Mucosa of gallbladder (tissue), 1 donor: ENCODE measurements at regions not wholly inside any gene's neighbourhood (a gene's known extent, or its start where the extent isn't known, plus 50 kb on each side); places are given as distances from the start of the nearest gene placed in this dataset.
"Not testable (repeated sequence)": the region's sequence is repeated elsewhere in the genome, so short reads cannot be mapped to it uniquely, and the experiment has no call there.

Source experiments
- DNase-seq: peaks from one replicate; pipeline ENCODE4 v3.0.0-alpha.2; 2020; ENCODE audit warnings: low spot score
- donor health status: DM: no; HTN: no; CAD: no.

DNA sequence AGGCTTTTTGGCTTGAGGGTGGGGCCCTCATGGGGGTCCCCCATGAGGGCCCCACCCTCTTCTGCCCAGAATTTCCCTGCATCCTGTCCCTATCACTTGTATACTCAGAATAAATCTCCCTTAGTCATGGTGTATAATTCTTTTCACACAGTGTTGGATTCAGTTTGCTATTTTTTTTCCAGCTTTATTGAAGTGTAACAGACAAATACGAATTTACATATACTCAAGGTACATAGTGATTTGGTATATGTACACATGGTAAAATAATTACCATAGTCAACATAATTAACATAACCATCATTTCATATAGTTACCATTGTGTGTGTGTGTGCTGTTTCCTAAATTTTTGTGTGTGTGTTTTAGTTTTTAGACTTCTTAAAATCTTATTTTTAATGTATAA lies 289.4 kb downstream of the CNTNAP3B start:
- DNase-seq = not testable (repeated sequence)

DNA sequence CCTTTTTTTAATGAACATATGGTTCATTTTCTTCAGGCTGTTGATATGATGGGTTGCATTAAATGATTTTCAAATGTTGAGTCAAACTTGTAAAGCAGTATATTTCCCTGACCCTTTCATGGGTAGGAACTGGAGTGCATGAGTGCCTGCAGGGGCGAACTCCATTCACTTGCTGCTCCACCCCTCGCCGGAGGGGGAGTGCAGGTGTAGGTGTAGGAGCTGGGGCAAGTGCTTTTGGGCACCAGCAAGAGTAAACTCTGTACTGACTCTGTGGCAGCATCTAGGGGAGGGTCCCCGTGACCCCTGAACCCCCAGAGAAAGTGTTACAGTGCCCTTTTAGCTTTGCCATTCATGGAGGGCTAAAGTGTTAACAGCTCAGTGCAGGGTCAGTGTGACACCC lies 290.3 kb downstream of the CNTNAP3B start:
- not testable (repeated sequence) for DNase-seq

DNA sequence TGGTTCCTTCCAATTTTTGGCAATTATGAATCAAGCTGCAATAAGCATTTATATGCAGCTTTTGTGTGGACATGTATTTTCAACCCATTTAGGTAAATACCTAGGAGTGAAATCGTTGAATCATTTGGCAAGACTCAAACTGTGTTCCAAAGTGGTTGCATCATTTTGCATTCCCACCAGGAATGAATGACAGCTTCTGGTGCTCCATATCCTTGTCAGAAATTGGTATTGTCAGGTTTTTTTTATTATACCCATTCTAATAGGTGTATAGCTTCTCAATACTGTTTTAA lies 290.7 kb downstream of the CNTNAP3B start:
- not testable (repeated sequence) for DNase-seq

DNA sequence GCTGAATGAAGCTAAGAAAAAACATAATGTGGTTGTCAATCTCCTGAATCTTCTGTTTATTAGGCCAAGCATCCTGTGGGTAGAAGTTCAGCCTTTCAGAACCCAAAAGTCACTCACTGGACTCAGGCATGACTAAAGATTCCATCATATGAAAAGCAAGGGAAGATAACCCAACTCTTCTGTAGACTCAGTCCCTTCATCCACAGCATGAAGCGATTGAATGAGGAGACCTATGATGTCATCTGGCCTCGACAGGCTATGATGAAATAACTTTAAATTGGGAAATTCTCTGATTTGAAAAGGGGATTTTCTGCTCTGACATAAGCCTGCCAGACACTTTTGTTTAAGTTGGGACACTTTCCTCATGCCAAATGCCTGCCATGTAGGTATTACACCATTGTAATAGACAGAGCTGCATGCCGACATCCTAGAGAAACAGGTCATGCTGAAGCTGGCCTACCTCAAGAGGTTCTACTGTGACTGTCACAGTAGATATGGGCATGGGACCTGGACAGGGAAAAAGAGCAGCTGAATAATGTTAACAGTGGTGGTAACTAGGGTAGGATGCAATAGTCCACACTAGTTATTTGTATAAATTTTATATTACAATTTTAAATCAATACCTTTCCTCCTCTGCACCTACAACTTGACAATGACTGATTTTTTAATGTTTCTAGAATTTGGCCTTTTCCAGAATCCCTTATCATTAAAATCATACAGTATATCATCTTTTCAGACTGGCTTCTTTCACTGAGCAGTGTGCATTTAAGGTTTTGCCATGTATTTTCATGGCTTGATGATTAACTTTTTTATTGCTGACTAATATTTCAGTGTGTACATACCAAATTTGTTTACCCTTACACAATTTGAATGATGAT lies 291.3 kb downstream of the CNTNAP3B start:
- DNase-seq = not testable (repeated sequence)

DNA sequence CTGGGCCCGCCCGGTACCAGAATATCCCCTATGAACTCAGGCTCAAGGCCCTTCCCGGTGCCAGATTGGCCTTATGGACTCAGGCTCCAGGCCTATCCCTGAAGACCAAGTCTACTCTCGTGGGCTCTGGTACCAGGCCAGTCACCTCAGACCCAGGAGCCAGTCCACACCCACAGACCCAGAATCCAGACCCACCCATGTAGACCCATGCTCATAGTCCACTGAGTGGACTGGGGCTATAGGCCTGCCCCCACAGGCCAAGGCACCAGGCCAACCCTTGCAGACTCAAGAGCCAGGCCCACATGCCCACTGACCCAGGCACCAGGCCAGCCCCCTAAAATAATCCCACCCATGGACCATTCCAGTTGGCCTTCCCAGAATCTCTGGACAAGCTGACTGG lies 296.1 kb downstream of the CNTNAP3B start:
- DNase-seq = not testable (repeated sequence)

DNA sequence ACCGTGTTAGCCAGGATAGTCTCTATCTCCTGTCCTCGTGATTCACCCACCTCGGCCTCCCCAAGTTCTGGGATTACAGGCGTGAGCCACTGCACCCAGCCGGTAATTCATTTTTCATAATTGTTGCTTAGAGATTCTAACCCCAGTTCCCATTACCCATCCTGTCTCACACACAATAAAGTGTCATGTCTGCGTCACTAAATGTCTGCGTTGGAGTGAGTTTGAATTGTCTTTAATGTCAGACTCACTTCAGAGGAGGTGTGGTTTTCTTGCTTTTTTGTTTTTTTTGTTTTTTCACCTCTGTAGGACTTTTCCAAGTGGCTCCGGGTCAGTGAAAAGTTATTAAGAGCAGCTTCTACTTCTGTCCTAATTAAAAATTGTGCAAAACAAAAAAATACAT lies 304.5 kb downstream of the CNTNAP3B start:
- DNase-seq = not testable (repeated sequence)

DNA sequence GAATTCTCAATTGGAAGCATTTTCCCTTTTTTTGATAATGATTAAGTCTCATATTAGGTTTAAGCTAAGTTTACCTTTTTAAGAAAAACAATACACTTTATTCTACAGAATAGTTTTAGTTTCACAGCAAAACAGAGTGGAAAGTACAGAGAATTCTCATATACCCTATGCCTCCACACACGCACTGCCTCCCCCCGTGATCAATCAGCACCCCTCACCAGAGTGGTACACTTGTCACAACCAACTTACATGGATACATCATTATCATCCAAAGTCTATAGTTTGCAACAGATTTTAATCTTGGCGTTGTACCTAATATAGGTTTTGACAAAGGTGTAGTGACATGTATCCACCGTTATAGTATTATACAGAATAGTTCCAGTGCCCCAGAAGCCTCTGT lies 326.5 kb downstream of the CNTNAP3B start:
- DNase-seq = not testable (repeated sequence)

DNA sequence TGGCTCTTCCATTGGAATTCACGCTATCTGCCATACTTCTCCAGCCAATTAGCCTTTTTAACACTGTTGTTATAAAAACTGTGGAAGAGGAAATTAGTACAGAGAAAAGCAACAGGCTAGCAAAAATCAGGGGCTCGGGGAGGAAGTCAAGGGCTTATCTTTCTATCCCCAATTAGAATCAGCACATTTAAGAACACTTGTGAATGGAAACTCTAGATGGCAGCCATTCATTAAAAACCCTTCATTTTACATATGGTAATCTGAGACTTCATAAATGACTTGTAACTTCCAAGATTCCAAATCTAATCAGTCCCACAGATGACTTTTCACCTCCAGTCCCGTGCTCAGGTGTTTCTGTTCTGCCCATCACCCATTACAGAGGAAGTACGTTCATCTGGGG lies 330.5 kb downstream of the CNTNAP3B start:
- DNase-seq = not testable (repeated sequence)

DNA sequence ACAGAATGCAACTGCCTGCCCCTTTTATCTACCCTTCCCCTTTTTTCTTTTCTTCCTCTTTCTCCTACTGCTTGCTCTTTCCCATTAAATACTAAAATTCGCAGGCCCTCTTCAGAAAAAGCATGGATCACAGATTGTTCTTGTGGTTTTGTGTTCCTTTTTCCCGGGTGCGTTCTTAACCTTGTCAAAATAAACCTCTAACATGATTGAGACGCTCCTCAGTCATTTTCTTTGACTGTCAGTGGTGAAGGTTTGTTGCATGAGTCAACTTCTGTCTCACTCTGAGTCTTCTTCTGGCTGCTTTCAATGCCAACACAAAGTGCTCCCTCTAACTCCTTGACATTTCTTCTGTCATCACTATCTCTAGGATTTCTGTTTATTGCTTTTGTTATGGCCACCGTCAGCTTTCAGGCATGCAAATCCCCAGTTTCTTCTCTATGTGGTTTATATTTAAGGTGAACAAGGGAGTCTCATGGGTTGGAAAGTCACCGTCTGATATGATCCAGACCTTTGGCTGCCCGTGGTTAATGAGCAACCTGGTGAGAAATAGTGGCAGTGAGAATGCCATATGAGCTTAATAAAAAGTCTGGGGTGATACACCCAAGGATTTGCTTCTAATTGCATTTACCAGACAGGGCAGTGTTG lies 338.4 kb downstream of the CNTNAP3B start:
- DNase-seq = not testable (repeated sequence)

DNA sequence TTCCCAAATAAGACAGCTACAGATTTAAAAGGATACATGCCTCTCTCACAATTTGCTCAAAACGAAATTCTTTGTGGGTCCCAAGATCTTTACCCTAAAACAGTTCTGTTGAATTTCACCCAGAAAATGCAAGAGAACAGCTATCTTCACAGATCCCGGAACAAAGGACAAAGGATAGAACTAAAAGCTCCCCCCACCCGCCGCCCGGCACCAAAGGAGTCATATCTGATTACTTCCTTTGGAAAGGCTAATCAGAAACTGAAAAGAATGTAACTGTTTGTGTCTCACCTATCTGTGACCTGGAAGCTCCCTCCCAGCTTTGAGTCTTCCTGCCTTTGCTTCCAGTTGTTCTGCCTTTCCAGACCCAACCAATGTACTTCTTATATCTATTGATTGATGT lies 339.2 kb downstream of the CNTNAP3B start:
- not testable (repeated sequence) for DNase-seq

DNA sequence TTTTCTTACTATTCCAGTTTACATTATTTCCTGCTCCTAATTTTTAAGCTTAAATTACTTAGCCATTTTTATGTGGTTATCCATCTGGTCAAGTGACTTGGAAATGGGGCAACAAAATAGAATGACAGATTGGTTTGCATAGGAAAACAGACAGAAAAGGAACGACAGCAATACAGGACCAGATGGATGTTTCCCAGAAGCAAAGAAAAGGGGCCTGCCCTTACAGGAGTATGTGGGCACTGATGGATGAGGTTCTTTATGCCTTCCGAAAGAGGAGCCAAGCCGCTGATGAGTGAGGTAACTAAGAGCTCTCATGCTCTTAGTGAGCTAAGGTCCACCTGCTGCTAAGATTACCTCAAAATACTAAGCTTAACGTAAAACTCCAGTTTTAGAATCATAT lies 339.8 kb downstream of the CNTNAP3B start:
- DNase-seq = not testable (repeated sequence)

DNA sequence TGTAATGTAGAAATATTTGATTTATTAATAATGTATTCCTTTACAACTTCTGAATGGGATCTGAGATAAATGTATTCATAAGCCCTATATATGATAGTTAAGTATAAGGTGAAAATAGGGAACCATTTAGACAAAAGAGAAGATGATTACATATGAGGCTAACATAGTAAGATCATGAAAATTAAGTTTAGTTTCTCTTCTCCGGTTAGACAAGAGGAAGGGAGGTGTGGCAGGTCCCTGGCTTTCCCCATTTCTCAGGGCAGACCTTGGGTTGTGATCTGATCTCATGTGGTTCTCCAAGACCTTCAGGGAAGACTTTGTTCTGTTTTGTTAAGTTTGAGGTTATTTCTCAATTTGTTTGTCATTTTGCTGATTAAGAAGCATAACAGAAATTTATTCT lies 341.3 kb downstream of the CNTNAP3B start:
- not testable (repeated sequence) for DNase-seq

DNA sequence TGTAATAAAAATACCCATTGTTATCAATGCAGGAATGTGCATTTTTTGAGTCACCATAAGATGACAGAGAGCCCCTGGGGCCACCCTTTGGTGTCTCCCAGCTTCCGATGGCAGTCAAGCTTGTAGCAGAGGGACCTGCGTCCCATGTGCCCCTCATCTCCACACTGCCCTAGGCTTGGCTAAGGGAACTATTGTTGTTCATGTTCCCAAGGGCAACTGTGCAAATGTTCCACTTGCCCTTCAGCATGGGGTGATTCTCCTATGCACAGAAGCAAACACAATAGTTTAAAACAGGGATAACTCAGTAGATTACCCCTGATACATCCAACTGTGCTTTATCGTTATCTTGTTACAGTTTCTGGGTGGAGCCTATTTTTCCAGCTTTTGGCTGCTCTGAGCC lies 342.0 kb downstream of the CNTNAP3B start:
- DNase-seq = not testable (repeated sequence)

DNA sequence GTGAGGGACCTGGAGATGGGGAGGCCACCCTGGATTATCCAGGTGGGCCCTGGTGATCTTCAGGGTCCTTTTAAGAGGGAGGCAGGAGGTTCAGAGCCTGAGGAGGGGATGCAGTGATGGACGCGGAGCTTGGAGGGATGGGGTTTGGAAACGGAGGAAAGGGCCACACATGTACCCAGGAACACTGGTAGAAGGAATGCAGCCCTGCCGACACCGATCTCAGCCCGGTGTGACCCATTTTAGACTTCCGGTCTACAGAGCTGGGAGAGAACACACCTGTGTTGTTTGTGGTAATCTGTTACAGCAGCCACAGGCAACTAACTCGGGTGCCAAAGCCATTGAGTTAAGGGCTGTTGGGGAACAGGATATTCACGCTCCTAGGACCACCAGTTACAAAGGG lies 345.2 kb downstream of the CNTNAP3B start:
- not testable (repeated sequence) for DNase-seq

DNA sequence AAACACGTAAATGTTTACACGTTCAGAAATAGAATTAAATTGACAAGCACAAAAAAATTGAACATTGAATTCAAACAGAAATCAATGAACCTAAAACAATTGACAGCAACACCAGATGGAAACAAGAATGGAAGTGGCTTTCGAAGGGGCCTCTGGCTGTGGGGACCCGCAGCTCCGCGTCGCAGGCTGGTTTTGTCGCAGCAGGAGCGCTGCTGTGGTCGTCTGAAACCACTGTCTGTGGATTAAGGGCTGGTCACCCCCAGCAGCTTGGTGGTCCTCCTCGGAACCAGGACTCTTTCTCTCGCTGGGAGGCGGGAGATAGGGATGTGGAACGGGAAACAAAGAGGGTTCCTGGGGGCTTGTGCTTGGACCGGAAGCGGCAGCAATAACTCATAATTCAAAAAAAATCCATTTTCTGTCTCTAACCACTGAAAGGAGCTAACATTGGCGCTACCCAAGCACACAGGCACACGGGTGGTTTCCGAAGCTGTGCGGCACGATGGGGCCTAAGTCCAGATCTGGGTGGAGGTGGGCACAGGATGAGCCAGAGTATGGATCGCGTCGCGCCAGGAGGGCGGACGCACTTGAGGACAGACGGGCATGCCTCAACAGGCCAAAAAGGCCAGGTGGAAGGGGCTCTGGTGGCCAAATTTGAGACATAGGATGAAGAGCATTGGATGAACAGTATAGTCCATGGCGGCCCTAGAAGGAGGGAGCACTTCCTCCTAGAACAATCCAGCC lies 346.0 kb downstream of the CNTNAP3B start:
- DNase-seq = not testable (repeated sequence)

DNA sequence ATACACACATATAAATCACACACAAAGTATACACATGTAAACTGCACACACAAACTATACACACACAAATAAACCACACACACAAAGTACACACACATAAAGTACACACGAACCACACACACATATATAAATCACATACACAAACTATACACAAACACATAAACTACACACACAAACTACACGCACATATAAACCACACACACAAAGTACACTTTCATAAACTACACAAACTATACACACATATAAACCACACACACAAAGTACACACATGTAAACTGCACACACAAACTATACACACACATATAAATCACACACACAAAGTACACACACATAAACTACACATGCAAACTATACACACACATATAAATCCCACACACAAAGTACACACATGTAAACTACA lies 347.3 kb downstream of the CNTNAP3B start:
- not testable (repeated sequence) for DNase-seq

DNA sequence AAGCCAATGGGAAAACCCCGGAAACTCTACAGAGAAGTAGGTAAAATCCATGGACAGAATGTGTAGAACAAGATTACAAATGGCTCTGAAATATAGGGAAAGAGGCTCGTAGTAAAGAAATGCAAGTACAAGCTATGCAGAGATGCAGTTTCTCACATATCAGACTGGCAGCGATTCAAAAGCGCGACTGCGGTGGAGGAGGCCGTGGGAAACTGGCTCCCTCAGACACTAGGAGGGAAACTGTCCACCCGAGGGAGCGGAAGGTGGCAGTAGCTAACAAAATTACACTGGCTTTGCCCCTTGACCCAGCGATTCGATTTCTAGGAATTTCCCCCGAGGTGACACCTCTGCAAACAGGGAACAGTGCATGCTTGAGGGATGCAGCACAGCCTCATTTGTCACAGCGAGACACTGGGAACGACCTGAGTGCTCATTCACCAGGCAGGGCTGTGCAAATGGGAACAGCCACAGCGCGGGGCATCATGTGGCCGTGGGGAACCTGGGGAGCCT lies 349.3 kb downstream of the CNTNAP3B start:
- not testable (repeated sequence) for DNase-seq

DNA sequence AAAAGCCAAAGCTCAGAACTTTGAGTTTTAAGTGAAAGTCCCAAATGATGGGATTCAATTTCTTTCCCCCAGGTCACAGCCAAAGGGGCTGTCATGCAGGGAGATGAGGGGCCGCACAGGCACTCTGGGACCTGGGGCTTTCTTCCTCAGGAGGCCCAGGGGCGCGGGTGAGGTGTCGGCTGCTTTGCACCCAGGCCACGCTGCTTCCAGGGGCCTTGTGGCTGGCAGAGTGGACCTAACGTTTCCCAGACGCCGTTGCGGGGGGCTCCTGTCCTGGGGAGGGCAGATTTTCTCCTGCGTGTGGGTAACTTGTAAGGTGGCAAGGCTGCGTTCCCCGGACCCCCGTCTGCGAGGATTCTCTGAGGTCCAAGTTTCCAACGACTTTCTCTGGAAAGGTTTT lies 350.0 kb downstream of the CNTNAP3B start:
- DNase-seq = not testable (repeated sequence)

DNA sequence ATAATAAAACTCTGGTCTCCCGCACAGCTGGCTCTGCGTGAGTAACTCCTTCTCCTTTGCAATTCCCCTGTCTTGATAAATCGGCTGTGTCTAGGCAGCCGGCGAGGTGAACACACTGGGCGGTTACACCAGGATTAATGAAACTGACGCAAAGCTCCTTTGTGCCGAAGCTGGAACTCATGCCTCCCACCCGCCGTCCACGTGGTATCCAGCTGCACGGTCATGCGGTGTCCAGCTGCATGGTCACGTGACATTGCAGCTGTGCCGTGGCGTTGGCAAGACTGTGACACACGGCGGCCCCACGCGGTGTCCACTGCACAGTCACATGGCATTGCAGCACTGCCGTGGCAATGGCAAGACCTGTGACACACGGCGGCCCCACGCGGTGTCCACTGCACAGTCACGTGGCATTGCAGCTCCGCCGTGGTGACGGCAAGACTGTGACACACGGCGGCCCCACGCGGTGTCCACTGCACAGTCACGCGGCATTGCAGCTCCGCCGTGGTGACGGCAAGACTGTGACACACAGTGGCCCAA lies 350.6 kb downstream of the CNTNAP3B start:
- DNase-seq = not testable (repeated sequence)

DNA sequence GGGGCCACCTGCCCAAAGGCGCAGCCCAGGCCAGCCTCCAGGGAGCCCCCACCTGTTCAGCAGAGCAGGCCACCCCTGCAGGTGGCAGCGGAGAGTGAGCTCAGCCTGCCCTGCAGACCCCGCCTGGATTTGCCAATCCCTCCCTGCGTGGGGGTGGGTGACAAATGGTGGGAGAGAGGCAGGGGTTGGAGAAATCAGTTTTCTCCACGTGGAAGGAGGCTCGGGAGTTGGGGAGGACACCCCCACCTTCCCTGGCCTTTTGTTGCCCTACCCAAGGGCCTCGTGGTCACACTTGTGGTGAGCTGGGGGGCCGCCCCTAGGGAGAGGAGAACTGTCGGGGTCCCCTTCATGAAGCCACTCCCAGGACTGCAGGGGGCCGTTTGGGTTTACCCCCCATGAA lies 351.7 kb downstream of the CNTNAP3B start:
- DNase-seq = not testable (repeated sequence)

DNA sequence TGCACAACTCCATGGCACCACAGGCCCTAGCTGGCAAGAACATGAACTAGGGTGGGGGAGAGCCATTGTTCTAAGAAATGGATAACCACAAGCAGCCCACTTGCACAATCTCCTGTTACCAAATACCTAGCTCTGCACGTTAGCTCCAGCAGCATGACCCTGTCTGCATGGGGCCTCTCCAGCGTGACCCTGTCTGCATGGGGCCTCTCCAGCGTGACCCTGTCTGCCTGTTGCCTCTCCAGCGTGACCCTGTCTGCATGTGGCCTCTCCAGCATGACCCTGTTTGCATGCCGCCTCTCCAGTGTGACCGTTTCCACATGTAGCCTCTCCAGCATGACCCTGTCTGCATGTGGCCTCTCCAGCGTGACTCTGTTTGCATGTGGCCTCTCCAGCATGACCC lies 356.7 kb downstream of the CNTNAP3B start:
- not testable (repeated sequence) for DNase-seq

DNA sequence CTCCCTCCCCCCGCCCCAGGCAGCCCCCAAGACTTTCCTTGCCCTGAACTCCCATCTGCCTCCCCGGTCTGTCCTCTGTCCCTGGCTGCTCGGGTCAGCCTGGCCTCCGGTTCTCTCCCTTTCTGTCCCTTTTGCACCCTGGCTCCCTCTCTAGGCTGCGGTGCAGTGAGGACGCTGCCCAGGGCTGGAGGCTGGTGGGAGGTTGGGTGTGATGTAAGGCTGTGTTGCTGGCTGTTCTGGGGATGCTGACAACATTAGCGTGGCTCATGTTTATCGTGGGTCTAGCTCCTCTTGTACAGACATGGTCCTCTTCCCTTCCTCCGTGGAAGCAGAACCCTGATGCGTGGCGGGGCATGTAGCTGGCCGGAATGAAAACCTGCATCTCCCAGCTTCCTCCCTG lies 357.5 kb downstream of the CNTNAP3B start:
- DNase-seq = not testable (repeated sequence)
